ENCODE measurements at regions not wholly inside any gene's neighbourhood (a gene's known extent, or its start where the extent isn't known, plus 50 kb on each side); places are given as distances from the start of the nearest gene placed in this dataset.

DNA sequence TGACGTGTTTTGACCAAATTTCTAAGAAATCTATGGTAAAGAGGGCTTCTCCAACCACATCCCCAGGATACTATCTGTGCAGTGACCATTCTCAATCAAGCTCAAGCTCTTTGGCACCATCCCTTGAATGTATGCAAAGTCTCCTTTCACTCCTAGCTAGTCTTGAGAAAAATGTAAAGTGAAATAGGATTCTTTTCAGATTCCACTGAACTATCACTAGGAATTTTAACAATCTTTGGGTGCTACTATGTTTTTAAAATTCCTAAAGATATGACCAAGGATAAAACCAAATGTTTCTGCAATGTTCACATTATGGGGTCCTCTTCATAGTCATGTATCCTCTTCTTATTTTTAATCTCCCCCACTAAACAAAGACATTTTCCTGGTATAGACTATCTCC, 107.8 kb downstream of the TMCO5A start (continued):
- TF ChIP-seq, protein P1, sequence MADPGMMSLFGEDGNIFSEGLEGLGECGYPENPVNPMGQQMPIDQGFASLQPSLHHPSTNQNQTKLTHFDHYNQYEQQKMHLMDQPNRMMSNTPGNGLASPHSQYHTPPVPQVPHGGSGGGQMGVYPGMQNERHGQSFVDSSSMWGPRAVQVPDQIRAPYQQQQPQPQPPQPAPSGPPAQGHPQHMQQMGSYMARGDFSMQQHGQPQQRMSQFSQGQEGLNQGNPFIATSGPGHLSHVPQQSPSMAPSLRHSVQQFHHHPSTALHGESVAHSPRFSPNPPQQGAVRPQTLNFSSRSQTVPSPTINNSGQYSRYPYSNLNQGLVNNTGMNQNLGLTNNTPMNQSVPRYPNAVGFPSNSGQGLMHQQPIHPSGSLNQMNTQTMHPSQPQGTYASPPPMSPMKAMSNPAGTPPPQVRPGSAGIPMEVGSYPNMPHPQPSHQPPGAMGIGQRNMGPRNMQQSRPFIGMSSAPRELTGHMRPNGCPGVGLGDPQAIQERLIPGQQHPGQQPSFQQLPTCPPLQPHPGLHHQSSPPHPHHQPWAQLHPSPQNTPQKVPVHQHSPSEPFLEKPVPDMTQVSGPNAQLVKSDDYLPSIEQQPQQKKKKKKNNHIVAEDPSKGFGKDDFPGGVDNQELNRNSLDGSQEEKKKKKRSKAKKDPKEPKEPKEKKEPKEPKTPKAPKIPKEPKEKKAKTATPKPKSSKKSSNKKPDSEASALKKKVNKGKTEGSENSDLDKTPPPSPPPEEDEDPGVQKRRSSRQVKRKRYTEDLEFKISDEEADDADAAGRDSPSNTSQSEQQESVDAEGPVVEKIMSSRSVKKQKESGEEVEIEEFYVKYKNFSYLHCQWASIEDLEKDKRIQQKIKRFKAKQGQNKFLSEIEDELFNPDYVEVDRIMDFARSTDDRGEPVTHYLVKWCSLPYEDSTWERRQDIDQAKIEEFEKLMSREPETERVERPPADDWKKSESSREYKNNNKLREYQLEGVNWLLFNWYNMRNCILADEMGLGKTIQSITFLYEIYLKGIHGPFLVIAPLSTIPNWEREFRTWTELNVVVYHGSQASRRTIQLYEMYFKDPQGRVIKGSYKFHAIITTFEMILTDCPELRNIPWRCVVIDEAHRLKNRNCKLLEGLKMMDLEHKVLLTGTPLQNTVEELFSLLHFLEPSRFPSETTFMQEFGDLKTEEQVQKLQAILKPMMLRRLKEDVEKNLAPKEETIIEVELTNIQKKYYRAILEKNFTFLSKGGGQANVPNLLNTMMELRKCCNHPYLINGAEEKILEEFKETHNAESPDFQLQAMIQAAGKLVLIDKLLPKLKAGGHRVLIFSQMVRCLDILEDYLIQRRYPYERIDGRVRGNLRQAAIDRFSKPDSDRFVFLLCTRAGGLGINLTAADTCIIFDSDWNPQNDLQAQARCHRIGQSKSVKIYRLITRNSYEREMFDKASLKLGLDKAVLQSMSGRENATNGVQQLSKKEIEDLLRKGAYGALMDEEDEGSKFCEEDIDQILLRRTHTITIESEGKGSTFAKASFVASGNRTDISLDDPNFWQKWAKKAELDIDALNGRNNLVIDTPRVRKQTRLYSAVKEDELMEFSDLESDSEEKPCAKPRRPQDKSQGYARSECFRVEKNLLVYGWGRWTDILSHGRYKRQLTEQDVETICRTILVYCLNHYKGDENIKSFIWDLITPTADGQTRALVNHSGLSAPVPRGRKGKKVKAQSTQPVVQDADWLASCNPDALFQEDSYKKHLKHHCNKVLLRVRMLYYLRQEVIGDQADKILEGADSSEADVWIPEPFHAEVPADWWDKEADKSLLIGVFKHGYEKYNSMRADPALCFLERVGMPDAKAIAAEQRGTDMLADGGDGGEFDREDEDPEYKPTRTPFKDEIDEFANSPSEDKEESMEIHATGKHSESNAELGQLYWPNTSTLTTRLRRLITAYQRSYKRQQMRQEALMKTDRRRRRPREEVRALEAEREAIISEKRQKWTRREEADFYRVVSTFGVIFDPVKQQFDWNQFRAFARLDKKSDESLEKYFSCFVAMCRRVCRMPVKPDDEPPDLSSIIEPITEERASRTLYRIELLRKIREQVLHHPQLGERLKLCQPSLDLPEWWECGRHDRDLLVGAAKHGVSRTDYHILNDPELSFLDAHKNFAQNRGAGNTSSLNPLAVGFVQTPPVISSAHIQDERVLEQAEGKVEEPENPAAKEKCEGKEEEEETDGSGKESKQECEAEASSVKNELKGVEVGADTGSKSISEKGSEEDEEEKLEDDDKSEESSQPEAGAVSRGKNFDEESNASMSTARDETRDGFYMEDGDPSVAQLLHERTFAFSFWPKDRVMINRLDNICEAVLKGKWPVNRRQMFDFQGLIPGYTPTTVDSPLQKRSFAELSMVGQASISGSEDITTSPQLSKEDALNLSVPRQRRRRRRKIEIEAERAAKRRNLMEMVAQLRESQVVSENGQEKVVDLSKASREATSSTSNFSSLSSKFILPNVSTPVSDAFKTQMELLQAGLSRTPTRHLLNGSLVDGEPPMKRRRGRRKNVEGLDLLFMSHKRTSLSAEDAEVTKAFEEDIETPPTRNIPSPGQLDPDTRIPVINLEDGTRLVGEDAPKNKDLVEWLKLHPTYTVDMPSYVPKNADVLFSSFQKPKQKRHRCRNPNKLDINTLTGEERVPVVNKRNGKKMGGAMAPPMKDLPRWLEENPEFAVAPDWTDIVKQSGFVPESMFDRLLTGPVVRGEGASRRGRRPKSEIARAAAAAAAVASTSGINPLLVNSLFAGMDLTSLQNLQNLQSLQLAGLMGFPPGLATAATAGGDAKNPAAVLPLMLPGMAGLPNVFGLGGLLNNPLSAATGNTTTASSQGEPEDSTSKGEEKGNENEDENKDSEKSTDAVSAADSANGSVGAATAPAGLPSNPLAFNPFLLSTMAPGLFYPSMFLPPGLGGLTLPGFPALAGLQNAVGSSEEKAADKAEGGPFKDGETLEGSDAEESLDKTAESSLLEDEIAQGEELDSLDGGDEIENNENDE (IDR thresholded peaks at IDR 0.05; ENCODE audit: insufficient replicate concordance, low read length): no peak
- TF ChIP-seq SIX5 (IDR thresholded peaks at IDR 0.05; ENCODE audit: low read depth, low read length) (no peak), CBX5 (IDR thresholded peaks at IDR 0.05; ENCODE audit: low read depth, low read length) (no peak), YY1 (IDR thresholded peaks at IDR 0.05; ENCODE audit: low read depth, low read length) (no peak), BRCA1 (IDR thresholded peaks at IDR 0.05; ENCODE audit: low read depth, low read length) (no peak), POU5F1 (IDR thresholded peaks at IDR 0.05; ENCODE audit: low read depth, low read length) (no peak), TAF7 (optimal IDR thresholded peaks at IDR 0.05; ENCODE audit: borderline replicate concordance, low read depth, low read length) (no peak), SP1 (IDR thresholded peaks at IDR 0.05; ENCODE audit: low read depth, low read length) (no peak)
